Ascending aorta (tissue), 2 donors: ENCODE measurements at regions not wholly inside any gene's neighbourhood (a gene's known extent, or its start where the extent isn't known, plus 50 kb on each side); places are given as distances from the start of the nearest gene placed in this dataset.
"Not testable (repeated sequence)": the region's sequence is repeated elsewhere in the genome, so short reads cannot be mapped to it uniquely, and the experiment has no call there.

Source experiments
- DNase-seq, 2 donors: peaks; one replicate each; pipeline ENCODE4 v3.0.0-alpha.2; 2019; ENCODE audit warnings: low spot score in 2 of 2
- H3K27ac ChIP-seq, 2 donors: fragments of 200-600 bp; sonication (generic); one replicate each; pipeline ENCODE4 v1.5.1; 2016 to 2017; ENCODE audit warnings: mild to moderate bottlenecking in 1 of 2
- H3K27me3 ChIP-seq: fragments of 200-600 bp; sonication (generic); one replicate; pipeline ENCODE4 v1.5.1; 2017
- H3K36me3 ChIP-seq, 2 donors: fragments of 200-600 bp; sonication (generic); one replicate each; pipeline ENCODE4 v1.5.1; 2016
- H3K4me1 ChIP-seq, 2 donors: fragments of 200-600 bp; sonication (generic); one replicate each; pipeline ENCODE4 v1.5.1; 2016 to 2017; ENCODE audit warnings: mild to moderate bottlenecking in 1 of 2
- H3K4me3 ChIP-seq, 2 donors: fragments of 200-600 bp; sonication (generic); one replicate each; pipeline ENCODE4 v1.5.1; 2016 to 2017; ENCODE audit warnings: mild to moderate bottlenecking in 1 of 2
- H3K9me3 ChIP-seq, 2 donors: fragments of 200-600 bp; sonication (generic); one replicate each; pipeline ENCODE4 v1.5.1; 2016
- intact Hi-C: fragments of 100-400 bp; cut with DNase I; formaldehyde crosslinking; loops from one replicate; pipeline ENCODE4 v1.15.1; 2023
- TF ChIP-seq, protein P1 (sequence below), 3 experiments: fragments of 200-600 bp in 2 of 3; fragments of 450-650 bp in 1 of 3; sonication (generic) in 2 of 3; IDR thresholded peaks; one replicate each; pipeline ENCODE4 v1.5.1; 2016 to 2019; ENCODE audit warnings: antibody characterized with exemption in 3 of 3, mild to moderate bottlenecking in 1 of 3, moderate library complexity in 1 of 3

GRCh38 chr12:25707056-25707455, 154.0 kb upstream of the LMNTD1 start:
- no peak overlapping the region for H3K4me3 ChIP-seq
- intact Hi-C loops = no loop called here
- TF ChIP-seq, protein P1, sequence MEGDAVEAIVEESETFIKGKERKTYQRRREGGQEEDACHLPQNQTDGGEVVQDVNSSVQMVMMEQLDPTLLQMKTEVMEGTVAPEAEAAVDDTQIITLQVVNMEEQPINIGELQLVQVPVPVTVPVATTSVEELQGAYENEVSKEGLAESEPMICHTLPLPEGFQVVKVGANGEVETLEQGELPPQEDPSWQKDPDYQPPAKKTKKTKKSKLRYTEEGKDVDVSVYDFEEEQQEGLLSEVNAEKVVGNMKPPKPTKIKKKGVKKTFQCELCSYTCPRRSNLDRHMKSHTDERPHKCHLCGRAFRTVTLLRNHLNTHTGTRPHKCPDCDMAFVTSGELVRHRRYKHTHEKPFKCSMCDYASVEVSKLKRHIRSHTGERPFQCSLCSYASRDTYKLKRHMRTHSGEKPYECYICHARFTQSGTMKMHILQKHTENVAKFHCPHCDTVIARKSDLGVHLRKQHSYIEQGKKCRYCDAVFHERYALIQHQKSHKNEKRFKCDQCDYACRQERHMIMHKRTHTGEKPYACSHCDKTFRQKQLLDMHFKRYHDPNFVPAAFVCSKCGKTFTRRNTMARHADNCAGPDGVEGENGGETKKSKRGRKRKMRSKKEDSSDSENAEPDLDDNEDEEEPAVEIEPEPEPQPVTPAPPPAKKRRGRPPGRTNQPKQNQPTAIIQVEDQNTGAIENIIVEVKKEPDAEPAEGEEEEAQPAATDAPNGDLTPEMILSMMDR (IDR thresholded peaks at IDR 0.05) = no peak
- no peaks in the 10 kb centered on the region for H3K36me3 ChIP-seq
- H3K27me3 ChIP-seq = no peaks in the 10 kb centered on the region
- no peaks in the 10 kb centered on the region for H3K4me1 ChIP-seq
- peaks cover 3 to 8% of the 10 kb centered on the region in 2 donors for H3K9me3 ChIP-seq
- no peak overlapping the region for H3K27ac ChIP-seq
- DNase-seq = no peak

DNA sequence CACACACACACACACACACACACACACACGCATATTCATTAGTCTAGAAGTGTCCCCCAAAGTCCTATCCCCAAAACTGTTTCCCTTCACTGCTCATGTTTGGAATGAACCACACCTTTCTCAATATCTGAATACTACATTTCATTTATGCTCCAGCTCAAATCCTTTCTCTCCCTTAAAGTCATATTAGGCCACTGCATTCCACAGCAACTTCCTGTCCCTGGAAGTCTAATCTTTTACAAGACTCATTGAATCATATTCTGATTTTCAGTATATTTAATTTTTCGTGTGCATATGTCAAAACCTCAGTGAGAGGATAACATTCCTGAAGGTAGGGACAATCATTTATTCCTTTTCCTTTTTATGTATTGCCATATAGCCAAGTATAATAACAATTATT, 155.6 kb upstream of the LMNTD1 start:
- intact Hi-C loops = no loop called here
- no peaks in the 10 kb centered on the region for H3K4me1 ChIP-seq
- TF ChIP-seq, protein P1 (IDR thresholded peaks at IDR 0.05) = no peak
- no peaks in the 10 kb centered on the region for H3K27me3 ChIP-seq
- no peaks in the 10 kb centered on the region for H3K36me3 ChIP-seq
- DNase-seq = no peak
- H3K9me3 ChIP-seq = peaks cover 3 to 6% of the 10 kb centered on the region in 2 donors
- H3K4me3 ChIP-seq = no peak overlapping the region
- no peak overlapping the region for H3K27ac ChIP-seq

DNA sequence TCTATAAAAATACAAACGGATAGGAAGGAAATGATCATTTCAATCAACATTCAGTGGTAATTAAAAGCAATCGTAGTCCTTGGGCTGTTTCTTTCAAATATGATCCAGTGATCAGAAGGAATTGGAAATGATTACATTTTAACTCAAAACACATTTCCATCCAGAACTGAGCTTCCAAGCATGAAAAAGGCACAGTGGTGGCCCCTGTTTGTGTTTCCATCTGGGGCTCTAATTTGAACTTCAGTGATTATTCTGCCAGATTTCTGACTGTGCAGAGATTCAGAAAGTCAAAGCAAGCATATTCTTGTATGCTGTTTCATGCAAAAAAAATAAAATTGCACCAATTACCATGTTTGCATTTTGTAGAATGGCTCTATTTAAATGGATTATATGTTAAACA, 157.0 kb upstream of the LMNTD1 start:
- intact Hi-C loops = no loop called here
- no peak for DNase-seq
- Histone ChIP-seq H3K27me3 (no peaks in the 10 kb centered on the region), H3K4me1 (no peaks in the 10 kb centered on the region), H3K4me3 (no peak overlapping the region), H3K36me3 (no peaks in the 10 kb centered on the region), H3K9me3 (peaks cover 3 to 6% of the 10 kb centered on the region in 2 donors), H3K27ac (no peak overlapping the region)
- TF ChIP-seq, protein P1 (IDR thresholded peaks at IDR 0.05) = no peak

DNA sequence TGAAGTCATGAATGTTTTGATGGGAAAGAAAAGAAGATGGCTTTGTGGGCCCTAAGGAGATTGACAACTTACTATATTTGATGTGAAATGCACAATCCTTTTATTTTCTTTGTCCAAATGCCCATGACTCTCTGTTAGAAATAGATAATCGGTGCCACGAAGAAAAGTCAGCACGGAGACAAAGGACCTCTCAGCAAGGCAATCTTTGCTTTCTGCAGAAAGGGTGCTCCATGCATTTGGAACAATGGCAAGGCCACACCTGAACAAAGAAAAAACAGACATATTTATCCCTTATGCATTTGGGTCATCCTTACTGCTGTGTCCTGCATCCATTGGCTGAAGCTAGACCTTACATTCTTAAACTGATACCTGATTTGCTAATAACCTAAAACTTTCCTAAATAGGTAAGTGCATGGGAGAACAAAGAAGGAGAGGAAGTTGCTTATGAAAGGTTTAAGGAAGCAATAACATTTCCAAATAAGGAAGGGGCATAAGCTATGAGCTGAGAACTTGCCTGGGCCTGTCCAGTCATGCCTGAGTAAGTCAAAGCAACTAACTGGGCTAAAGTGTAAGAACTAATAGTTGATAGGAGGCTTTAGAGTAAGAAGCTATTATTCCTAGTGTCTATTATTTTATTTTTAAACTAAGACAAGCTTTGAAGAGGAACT, 158.0 kb upstream of the LMNTD1 start:
- H3K27ac ChIP-seq, H3K27me3 ChIP-seq, H3K4me1 ChIP-seq, H3K4me3 ChIP-seq, H3K36me3 ChIP-seq, intact Hi-C loops, H3K9me3 ChIP-seq, DNase-seq: not testable (repeated sequence)

- no peak for DNase-seq
- Histone ChIP-seq H3K27me3 (no peaks in the 10 kb centered on the region), H3K4me3 (no peak overlapping the region), H3K27ac (no peak overlapping the region), H3K4me1 (no peaks in the 10 kb centered on the region), H3K36me3 (no peaks in the 10 kb centered on the region), H3K9me3 (peaks cover 1 to 6% of the 10 kb centered on the region in 2 donors)
- TF ChIP-seq, protein P1 (IDR thresholded peaks at IDR 0.05) = no peak
- intact Hi-C loops = no loop called here
Measured at GRCh38 chr12:25712169-25712568, 159.1 kb upstream of the LMNTD1 start.

- intact Hi-C loops = no loop called here
- Histone ChIP-seq H3K4me3 (no peak overlapping the region), H3K9me3 (peaks cover 0 to 6% of the 10 kb centered on the region in 2 donors), H3K4me1 (no peaks in the 10 kb centered on the region), H3K27me3 (no peaks in the 10 kb centered on the region), H3K27ac (no peak overlapping the region), H3K36me3 (no peaks in the 10 kb centered on the region)
- TF ChIP-seq, protein P1 (IDR thresholded peaks at IDR 0.05) = no peak
- no peak for DNase-seq
Measured at GRCh38 chr12:25713264-25713663, 160.2 kb upstream of the LMNTD1 start.
